ENCODE measurements at regions not wholly inside any gene's neighbourhood (a gene's known extent, or its start where the extent isn't known, plus 50 kb on each side); places are given as distances from the start of the nearest gene placed in this dataset.

GRCh38 chr14:53501361-53502211 lies 348.5 kb upstream of the DDHD1 start:
- DNase-seq, result no peak

GRCh38 chr14:53500191-53500590 lies 347.1 kb upstream of the DDHD1 start:
- no peak for DNase-seq

GRCh38 chr14:53496668-53497067 lies 343.5 kb upstream of the DDHD1 start:
- DNase-seq, result no peak

GRCh38 chr14:53495846-53496343 lies 342.8 kb upstream of the DDHD1 start:
- no peak for DNase-seq

- DNase-seq, result no peak
Observed at GRCh38 chr14:53494587-53494986, 341.5 kb upstream of the DDHD1 start.

GRCh38 chr14:53493860-53494259 lies 340.7 kb upstream of the DDHD1 start:
- no peak for DNase-seq

- DNase-seq, result no peak
Observed at GRCh38 chr14:53493320-53493719, 340.2 kb upstream of the DDHD1 start.

- DNase-seq, result no peak
Observed at GRCh38 chr14:53491884-53492277, 338.8 kb upstream of the DDHD1 start.

- no peak for DNase-seq
Observed at GRCh38 chr14:53491256-53491883, 338.2 kb upstream of the DDHD1 start.

GRCh38 chr14:53478174-53478573 lies 325.1 kb upstream of the DDHD1 start:
- DNase-seq, result no peak

- DNase-seq, result no peak
Observed at GRCh38 chr14:53473480-53473879, 320.4 kb upstream of the DDHD1 start.

GRCh38 chr14:53472306-53472705 lies 319.2 kb upstream of the DDHD1 start:
- no peak for DNase-seq

GRCh38 chr14:53470351-53471043 lies 317.4 kb upstream of the DDHD1 start:
- no peak for DNase-seq

- no peak for DNase-seq
Observed at GRCh38 chr14:53468876-53469275, 315.8 kb upstream of the DDHD1 start.

GRCh38 chr14:53464376-53464775 lies 311.3 kb upstream of the DDHD1 start:
- DNase-seq, result no peak

GRCh38 chr14:53462931-53463778 lies 310.0 kb upstream of the DDHD1 start:
- no peak for DNase-seq

GRCh38 chr14:53461858-53462257 lies 308.7 kb upstream of the DDHD1 start:
- DNase-seq, result no peak

GRCh38 chr14:53460544-53460943 lies 307.4 kb upstream of the DDHD1 start:
- no peak for DNase-seq

GRCh38 chr14:53458368-53458814 lies 305.3 kb upstream of the DDHD1 start:
- DNase-seq, result no peak

- DNase-seq, result no peak
Observed at GRCh38 chr14:53456931-53457330, 303.8 kb upstream of the DDHD1 start.

GRCh38 chr14:53452005-53452673 lies 299.0 kb upstream of the DDHD1 start:
- no peak for DNase-seq

- no peak for DNase-seq
Observed at GRCh38 chr14:53450871-53451270, 297.7 kb upstream of the DDHD1 start.

All from GDM1 (cell line).